Stromal cell of bone marrow (primary cell): ENCODE measurements at regions not wholly inside any gene's neighbourhood (a gene's known extent, or its start where the extent isn't known, plus 50 kb on each side); places are given as distances from the start of the nearest gene placed in this dataset.

ENCODE experiments used
- DNase-seq: peaks from one replicate; pipeline ENCODE4 v3.0.0-alpha.2; 2012; ENCODE audit warnings: low read depth

DNA sequence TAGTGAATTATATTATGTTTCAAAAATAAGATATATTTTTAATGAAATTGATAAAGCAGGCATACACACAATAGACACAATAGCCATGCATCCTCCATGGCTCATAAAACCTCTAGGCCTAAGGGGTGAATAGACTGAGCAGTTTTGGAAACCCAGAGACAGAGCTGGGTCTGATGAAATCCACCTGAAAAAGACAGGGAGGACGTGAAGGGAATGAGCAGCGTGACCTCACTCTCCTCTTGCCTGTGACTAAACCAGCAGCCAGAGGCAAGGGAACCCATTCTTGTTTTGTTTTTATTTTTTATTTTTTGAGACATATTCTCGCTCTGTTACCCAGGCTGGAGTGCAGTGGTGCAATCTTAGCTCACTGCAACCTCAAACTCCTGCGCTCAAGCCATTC is 424.4 kb upstream of the FAM241A start:
- DNase-seq, result no peak

DNA sequence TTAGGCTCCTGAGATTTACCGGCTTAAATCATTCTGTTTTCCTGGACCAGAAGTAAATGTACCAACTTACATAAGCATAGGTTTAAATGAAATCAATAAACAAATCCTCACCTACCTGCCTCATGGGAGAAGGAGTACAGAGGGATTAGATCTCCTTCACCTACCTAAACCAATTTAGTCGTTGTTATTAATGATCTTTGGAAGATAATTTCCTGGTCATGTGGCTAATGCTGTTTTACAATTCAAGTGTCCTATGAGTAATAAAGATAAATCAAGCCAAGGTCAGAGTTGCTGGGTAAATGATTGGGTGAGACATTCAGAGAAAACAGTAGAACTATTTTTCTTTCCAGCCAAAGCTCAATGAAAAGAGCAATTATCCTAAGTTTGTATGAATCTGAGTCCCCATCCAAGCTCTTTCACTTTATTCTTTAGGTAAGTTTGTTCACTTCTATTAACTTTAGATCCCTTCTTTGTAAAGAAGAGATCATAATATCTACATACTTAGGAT is 423.0 kb upstream of the FAM241A start:
- no peak for DNase-seq

DNA sequence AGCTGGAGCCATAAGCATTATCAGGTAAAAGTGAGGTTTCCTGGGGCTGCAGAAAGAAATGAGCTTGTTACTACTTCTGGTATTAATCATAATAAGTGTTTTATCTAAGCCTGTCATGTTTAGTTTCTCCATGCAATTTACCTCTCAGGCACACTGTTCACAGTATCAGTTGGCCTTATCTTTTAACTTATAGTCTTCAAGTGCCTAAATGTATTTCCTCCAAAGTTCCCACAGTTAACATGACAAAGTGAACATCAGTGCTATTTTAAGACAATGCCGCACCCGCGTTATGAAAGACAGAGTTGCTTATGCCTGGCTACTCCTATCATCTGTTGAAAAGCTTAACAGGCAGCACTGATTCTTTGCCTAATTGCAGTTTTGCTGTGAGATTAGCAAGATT is 408.7 kb upstream of the FAM241A start:
- DNase-seq, result no peak

DNA sequence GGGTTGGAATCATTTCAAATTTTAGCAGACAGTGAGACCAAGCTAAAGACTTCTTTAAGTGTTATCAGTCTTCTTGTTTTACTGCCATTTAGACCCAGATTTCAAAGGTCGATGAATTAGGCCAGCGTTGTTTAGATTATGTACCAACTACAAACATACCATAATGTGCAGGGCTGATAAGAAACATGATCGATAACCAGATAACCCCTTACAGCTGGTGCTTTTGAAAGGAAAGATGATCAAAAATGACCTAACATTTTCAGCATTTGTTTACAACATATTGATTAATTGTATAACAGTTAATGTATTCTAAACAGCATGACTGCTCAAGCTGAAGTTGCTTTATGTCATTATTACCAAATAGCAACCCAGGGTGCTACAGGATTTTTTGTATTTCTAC is 400.4 kb upstream of the FAM241A start:
- no peak for DNase-seq

GRCh38 chr4:111748157-111748556 is 397.1 kb upstream of the FAM241A start:
- no peak for DNase-seq

DNA sequence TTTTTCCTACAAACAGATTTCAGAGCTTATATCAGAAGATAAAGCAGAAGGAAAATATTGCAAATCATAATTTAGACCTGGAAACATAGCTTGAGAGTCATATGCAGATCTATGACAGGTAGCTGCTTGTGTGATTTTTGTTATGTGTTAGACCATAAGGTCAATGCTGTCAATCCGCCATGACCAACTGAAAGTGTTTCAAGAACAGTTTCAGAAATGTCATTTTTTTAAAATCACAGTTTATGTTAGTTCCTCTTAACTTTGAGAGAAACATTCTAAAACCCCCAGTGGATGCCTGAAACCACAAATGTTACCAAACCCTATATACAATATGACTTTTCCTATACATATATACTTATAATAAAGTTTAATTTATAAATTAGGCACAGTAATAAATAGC is 391.3 kb upstream of the FAM241A start:
- no peak for DNase-seq

DNA sequence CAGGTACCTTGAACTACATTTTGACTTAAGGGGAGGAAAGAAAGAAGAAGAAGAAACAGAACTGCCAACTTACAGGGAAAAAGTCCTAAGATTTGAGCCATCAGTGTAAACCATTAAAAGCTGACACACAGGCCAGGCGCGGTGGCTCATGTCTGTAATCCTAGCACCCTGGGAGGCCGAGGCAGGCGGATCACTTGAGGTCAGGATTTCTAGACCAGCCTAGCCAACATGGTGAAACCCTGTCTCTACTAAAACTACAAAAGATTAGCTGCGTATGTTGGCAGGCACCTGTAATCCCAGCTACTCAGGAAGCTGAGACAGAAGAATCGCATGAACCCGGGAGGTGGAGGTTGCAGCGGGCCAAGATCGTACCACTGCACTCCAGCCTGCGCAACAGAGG is 389.7 kb upstream of the FAM241A start:
- no peak for DNase-seq

DNA sequence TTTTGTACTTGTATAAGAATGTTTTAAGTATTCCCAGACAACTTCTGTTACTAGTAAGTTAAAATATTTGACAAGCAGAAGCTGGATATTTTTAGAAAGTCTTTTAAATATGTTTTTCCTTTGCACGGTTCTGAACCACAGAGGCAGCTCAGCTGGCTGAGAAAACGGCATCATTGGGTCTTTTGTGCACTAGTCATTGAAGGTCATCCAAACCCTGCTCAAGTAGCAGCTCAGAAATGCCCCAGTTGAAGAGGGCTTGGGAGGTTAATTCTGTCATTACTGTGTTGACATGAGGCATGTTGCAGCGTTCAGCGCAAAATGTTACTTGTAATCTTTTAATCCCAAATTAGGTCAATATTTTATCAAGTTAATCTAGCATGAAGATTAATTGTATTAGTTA is 383.7 kb upstream of the FAM241A start:
- no peak for DNase-seq

GRCh38 chr4:111770514-111770913 is 374.7 kb upstream of the FAM241A start:
- DNase-seq, result no peak

GRCh38 chr4:111773858-111774257 is 371.4 kb upstream of the FAM241A start:
- no peak for DNase-seq

GRCh38 chr4:111775556-111776297 is 369.5 kb upstream of the FAM241A start:
- DNase-seq, result no peak

DNA sequence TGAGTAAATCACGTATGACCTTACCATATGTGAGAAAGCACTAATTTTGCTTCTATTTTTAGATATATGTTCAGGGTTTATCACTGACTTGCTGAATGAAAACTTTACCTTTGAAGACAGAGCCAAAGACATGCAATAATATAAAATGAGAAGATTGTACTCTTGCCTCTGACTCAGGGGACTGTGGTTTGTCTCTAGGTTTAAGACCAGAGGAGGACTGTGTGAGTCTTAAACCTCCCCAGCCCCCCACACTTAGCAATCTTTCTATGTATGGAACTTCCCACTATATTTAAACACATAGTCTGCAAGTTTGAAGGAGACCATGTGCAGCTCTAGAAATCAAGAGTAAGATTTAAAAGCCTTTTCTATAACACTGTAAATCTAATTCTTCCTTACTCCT is 368.7 kb upstream of the FAM241A start:
- DNase-seq, result no peak

DNA sequence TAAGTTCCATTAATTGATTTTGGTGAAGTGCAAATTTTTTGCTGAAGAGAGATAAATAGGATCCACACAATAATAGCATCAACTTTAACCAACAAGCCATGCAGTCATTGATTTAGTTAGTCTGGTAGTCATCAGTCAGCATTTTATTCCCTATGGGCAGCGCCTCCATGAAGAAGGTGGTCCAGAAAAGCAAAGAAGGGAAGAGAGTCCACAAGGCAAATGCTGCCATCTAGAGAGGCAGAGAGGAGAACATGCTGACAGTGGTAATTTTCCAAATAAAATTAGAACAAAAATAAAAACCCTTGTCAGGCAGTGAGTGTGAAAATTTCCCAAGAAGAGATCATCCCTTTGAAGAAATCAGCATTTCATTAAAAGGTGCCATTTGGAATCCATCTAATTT is 366.7 kb upstream of the FAM241A start:
- DNase-seq, result no peak

DNA sequence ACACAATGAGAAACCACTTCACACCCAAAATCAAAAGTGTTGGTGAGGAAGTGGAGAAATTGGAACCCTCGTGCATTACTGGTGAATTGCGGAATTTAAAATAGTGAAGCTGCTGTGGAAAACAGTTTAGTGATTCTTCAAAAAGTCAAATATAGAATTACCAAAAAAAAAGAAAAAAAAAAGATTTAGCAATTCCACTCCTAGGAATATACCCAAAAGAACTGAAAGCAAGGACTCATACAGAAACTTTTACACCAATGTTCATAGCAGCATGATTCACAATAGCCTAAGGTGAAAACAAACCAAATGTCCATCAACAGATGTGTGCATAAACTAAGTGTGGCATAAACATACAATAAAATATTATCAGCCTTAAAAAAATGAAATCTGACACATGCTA is 364.3 kb upstream of the FAM241A start:
- DNase-seq, result no peak

GRCh38 chr4:111781611-111782010 is 363.6 kb upstream of the FAM241A start:
- DNase-seq, result no peak

DNA sequence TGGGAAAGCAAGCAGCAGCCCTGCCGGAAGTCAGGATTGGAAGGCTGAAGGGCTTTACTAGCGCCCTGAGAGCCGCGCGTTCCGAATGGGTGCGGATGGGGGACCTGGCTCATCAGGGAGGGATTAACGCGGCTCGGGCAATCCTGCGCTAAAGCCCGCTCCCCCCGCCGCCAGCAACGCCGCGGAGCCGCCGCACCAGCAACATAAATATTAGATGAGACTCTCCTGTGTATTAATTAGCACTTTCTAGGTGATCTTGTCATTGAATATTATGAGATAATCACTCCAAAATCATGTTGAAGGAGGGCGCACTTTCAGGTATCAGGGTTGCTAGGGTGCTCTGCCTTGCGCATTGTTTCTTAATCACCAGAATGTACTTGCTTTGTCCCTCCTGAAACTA is 357.2 kb upstream of the FAM241A start:
- no peak for DNase-seq

DNA sequence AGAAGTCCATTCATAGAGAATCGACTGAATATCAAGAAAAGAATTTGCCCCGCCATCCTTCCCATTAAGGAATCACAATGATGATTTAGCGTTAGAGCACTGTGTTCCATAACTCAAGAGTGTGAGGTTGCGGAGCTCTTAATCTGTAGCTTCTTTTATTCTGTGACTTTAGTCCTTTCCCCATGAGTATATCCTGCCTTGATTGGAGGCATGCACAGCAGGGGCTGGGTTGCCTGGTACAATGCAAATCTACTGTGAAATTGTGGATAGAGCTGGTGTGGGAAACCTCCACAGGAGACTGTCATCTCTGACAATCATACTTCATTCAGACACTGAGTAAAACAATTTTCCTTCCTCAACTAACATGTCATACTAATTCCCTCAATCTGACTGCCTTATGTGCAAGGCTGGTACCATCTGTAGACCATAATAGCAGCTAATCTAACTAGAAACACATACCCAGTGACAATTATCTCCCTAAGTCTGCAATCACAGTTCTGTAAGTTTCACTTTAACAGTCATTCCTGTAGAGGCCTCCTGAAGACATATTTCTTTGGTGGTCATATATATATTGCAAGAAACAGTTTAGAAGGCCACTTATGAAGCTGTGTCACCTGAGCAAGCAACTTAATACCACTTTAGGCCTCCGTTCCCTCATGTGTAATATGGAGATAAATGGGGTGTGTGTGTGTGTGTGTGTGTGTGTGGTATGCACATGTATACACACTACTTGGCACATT is 355.2 kb upstream of the FAM241A start:
- DNase-seq, result no peak

GRCh38 chr4:111792632-111793031 is 352.6 kb upstream of the FAM241A start:
- no peak for DNase-seq

DNA sequence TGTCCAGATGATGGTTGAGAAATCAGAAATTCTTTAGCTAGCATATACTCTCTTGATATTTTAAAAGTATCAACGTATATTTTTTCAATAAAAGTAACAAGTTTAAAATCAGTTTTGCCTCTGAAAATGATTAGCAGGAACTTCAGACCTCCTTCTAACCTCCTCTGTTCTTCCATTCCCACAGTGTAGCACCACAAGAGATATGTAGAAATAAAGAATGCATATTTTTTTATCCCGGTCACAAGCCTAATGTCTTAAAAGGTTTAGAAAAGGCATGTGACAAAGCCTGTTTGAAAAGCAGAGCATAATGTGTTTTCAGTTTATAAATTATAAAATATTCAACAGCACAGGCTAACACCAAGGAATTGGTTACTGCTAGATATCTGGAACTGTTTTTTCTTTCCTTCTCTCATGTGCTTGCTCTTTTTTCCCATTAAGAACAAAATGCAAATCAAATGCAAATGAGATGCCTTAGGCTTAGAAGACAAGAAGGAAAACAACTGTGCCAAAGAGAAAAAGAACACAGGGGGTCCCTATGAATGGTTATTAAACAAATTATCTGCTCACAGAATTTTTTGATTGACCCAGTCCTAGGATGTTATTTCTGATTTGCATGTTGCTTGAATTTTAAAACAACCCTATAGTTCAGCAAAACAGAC is 351.7 kb upstream of the FAM241A start:
- DNase-seq, result no peak

- DNase-seq, result no peak
Measured at GRCh38 chr4:111797455-111798163, 347.6 kb upstream of the FAM241A start.

GRCh38 chr4:111798840-111799239 is 346.4 kb upstream of the FAM241A start:
- DNase-seq, result no peak

GRCh38 chr4:111800551-111800950 is 344.7 kb upstream of the FAM241A start:
- DNase-seq, result no peak
